ENCODE measurements at regions not wholly inside any gene's neighbourhood (a gene's known extent, or its start where the extent isn't known, plus 50 kb on each side); places are given as distances from the start of the nearest gene placed in this dataset.
"Not testable (repeated sequence)": the region's sequence is repeated elsewhere in the genome, so short reads cannot be mapped to it uniquely, and the experiment has no call there.

DNA sequence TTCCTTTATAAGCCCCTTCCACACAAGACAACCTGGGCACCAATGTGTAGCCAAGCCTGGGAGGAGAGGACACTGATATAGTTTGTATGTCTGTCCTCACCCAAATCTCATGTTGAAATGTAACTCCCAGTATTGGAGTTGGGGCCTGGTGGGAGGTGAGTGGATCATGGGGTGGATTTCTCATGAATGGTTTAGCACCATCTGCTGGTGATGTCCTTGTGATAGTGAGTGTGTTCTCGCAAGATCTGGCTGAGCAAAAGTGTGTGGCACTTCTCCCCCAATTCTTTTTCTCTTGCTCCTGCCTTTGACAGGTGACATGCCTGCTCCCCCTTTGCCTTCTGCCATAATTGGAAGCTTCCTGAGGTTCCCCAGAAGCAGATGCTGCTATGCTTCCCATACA, 135.8 kb downstream of the USP31 start:
- peak; percentile 21 for DNase-seq
- in situ Hi-C loops (cut with HindIII; ENCODE audit: low pct_ligation_motif_present, low pct_unique_long_range_greater_than_20kb, low sequenced_read_pairs): no loop called here

DNA sequence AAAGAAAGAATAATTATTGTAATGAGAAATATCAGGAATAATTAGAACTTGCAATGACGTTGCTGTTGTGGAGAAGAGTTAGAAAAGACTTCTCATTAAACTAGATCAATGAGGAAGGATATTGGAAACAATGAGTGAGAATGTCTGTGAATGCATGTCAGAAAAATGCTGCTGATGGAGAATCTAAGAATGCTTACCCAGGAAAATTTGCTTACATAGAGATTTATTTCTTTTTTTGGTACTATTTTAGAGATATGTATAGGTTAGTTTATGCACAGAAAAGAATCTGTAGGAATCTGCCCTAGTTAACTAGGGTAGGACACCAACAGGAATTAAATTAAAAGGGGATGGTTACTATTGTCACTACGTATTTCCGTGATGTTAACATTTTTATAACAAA, 140.2 kb downstream of the USP31 start:
- no peak for DNase-seq

GRCh38 chr16:23008041-23008440, 141.2 kb downstream of the USP31 start:
- DNase-seq: no peak
- in situ Hi-C loops (cut with HindIII; ENCODE audit: low pct_ligation_motif_present, low pct_unique_long_range_greater_than_20kb, low sequenced_read_pairs): no loop called here

More for the DNA sequence above, 140.2 kb downstream of the USP31 start:
- in situ Hi-C loops (cut with HindIII; ENCODE audit: low pct_ligation_motif_present, low pct_unique_long_range_greater_than_20kb, low sequenced_read_pairs): no loop called here

- in situ Hi-C loops (cut with HindIII; ENCODE audit: low pct_ligation_motif_present, low pct_unique_long_range_greater_than_20kb, low sequenced_read_pairs): no loop called here
- no peak for DNase-seq
Measured at GRCh38 chr16:23006380-23006779, 142.9 kb downstream of the USP31 start.

DNA sequence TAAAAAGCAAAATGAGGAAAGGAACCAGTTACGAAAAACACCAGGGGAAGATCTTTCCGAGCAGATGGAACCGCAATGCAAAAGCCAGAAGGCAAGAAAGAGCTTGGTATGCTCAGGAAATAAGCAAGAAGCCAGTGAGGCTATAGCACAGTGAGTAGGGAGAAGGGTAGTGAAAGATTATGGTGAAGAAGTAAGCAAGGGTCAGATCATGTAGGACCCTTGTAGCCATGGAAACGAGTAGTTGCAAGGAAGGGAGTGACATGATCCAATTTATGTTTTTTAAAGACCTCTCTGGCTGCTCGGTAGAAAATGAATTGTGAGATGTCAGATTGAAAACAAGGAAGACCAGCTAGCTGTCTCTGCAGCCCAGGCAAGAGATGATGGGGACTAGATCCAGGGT, 143.3 kb downstream of the USP31 start:
- in situ Hi-C loops (cut with HindIII; ENCODE audit: low pct_ligation_motif_present, low pct_unique_long_range_greater_than_20kb, low sequenced_read_pairs): no loop called here

DNA sequence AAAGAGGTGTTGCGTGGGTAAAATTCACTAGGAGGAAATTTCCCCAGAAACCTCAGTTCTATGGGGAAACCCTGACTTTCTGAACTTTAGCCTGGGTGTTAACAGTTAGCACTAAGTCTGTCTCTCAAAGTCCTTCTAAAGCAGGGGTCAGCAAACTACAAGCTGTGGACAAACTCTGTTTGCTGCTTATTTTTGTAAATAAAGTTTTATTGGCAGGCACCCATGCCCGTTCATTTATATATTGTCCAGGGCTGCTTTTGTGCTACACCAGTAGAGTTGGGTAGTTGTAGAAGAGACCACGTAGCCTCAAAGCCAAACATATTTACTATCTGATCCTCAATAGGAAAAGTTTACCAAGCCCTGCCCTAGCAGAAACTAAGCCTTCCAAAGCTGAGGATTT, 159.7 kb downstream of the USP31 start:
- in situ Hi-C loops (cut with HindIII; ENCODE audit: low pct_ligation_motif_present, low pct_unique_long_range_greater_than_20kb, low sequenced_read_pairs): no loop called here
- no peak for DNase-seq

More for the DNA sequence above, 143.3 kb downstream of the USP31 start:
- DNase-seq: no peak

- in situ Hi-C loops (cut with HindIII; ENCODE audit: low pct_ligation_motif_present, low pct_unique_long_range_greater_than_20kb, low sequenced_read_pairs): no loop called here
- no peak for DNase-seq
Measured at GRCh38 chr16:22983614-22984013, 165.6 kb downstream of the USP31 start.

- DNase-seq; in situ Hi-C loops (cut with HindIII; ENCODE audit: low pct_ligation_motif_present, low pct_unique_long_range_greater_than_20kb, low sequenced_read_pairs): not testable (repeated sequence)
Measured at GRCh38 chr16:22980514-22980913, 166.6 kb downstream of the HS3ST2 start.

DNA sequence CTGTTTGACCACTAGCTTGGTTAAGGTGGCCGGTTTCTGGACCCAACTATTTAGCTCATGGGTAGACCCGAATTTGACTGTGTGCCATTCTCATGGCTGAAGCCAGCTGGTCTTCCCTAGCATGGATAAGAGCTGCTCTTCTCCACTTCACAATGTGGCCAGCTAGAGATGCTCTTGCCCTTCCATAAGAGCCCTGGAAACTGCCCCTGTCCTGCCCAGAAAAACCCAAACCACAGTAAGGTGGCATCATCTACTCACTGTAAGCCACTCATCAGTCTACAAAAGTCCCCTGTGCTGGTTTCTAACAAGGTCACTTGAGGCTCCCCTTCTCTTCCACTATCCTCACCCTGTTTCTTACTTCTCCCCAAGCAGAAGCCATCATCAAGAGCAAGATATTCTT, 165.1 kb downstream of the HS3ST2 start:
- DNase-seq: no peak
- in situ Hi-C loops (cut with HindIII; ENCODE audit: low pct_ligation_motif_present, low pct_unique_long_range_greater_than_20kb, low sequenced_read_pairs): no loop called here

- in situ Hi-C loops (cut with HindIII; ENCODE audit: low pct_ligation_motif_present, low pct_unique_long_range_greater_than_20kb, low sequenced_read_pairs): no loop called here
- DNase-seq: peak; percentile 10
Measured at GRCh38 chr16:22977294-22977697, 163.3 kb downstream of the HS3ST2 start.

DNA sequence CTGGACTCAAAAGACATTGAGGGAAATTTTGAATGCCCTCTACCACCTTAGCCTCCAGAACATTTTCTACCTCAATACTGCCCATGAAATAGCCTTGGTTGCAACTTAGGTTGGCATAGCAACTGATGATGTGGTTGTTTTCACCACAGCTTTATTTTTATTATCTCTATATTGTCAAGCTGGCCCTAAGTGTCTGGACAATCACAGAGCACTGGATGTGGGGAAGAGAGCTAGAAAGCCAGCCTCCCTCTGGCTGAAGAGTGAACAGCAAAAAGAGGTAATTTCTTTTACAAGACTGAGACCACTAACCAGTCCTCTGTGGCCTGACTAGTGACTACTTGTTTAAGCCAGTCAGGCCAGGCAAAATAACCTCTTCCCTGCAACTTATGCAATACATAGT, 159.6 kb downstream of the HS3ST2 start:
- in situ Hi-C loops (cut with HindIII; ENCODE audit: low pct_ligation_motif_present, low pct_unique_long_range_greater_than_20kb, low sequenced_read_pairs): no loop called here
- DNase-seq: no peak

- DNase-seq: no peak
- in situ Hi-C loops (cut with HindIII; ENCODE audit: low pct_ligation_motif_present, low pct_unique_long_range_greater_than_20kb, low sequenced_read_pairs): no loop called here
Measured at GRCh38 chr16:22971346-22971924, 157.5 kb downstream of the HS3ST2 start.

- in situ Hi-C loops (cut with HindIII; ENCODE audit: low pct_ligation_motif_present, low pct_unique_long_range_greater_than_20kb, low sequenced_read_pairs): no loop called here
- no peak for DNase-seq
Measured at GRCh38 chr16:22970209-22970865, 156.4 kb downstream of the HS3ST2 start.

GRCh38 chr16:22969567-22969966, 155.6 kb downstream of the HS3ST2 start:
- no peak for DNase-seq
- in situ Hi-C loops (cut with HindIII; ENCODE audit: low pct_ligation_motif_present, low pct_unique_long_range_greater_than_20kb, low sequenced_read_pairs): no loop called here

DNA sequence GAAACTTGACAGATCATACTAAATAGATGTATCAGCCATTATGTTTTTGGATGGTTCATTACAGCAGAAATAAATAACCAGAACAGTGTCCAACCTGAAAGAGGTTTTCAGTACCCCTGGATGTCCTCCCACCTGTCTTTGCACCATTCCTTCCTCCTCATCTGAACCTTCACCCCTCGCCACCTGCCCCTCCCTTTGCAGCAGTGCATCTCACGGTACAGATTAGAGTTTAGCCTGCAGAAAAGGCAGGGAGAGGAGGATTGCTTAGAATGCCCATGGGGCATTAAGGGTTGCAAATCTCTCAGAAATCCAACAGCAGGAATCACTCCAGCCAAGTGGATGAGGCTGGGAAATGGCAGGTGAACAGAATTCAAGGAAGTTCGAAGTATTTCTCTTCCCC, 155.0 kb downstream of the HS3ST2 start:
- in situ Hi-C loops (cut with HindIII; ENCODE audit: low pct_ligation_motif_present, low pct_unique_long_range_greater_than_20kb, low sequenced_read_pairs): no loop called here
- no peak for DNase-seq

DNA sequence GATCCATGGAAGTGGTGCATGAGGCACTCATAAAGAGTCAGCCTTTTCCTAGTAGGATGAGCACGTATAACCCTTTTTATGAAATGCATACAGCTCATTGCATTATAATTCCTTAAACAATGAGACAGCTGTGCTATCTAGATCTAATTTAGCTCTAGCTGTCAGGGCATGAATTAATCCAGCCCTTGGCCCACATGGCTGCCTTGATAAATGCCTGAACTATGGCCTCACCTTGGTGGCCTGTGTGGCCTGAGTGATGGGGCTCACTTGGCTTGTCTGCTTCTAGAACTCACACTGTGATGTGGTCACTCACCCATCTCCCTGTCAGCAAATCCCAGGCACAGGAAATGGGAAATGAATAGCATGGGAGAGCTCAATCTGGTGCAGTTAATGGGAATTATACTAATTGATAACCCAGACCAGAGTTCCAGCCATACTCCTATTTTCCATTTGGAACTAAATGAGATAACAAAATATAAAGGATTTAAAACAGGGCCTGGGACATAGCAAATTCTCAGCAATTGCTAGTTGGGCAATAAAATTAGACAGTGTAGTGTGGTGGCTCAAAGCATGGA, 153.6 kb downstream of the HS3ST2 start:
- in situ Hi-C loops (cut with HindIII; ENCODE audit: low pct_ligation_motif_present, low pct_unique_long_range_greater_than_20kb, low sequenced_read_pairs): no loop called here
- no peak for DNase-seq
